Mesothelial cell of epicardium (in vitro differentiated cells): ENCODE measurements at regions not wholly inside any gene's neighbourhood (a gene's known extent, or its start where the extent isn't known, plus 50 kb on each side); places are given as distances from the start of the nearest gene placed in this dataset.

Experiments
- DNase-seq, 2 experiments: peaks; one replicate each; pipeline ENCODE4 v3.0.0; 2021; ENCODE audit warnings: low spot score in 2 of 2; ENCODE audit not compliant: unreplicated experiment in 2 of 2
- H3K27ac Mint-ChIP-seq: 2 replicates; pipeline ENCODE4 v1.8.0; 2021; ENCODE audit warnings: mixed read lengths
- H3K27me3 Mint-ChIP-seq: 2 replicates; pipeline ENCODE4 v1.8.0; 2021; ENCODE audit warnings: low read depth, mixed read lengths
- H3K36me3 Mint-ChIP-seq: 2 replicates; pipeline ENCODE4 v1.8.0; 2021; ENCODE audit warnings: mixed read lengths
- H3K4me1 Mint-ChIP-seq: 2 replicates; pipeline ENCODE4 v1.8.0; 2021; ENCODE audit warnings: mixed read lengths
- H3K4me3 Mint-ChIP-seq: 2 replicates; pipeline ENCODE4 v1.8.0; 2021; ENCODE audit warnings: mild to moderate bottlenecking, moderate library complexity, mixed read lengths
- H3K9me3 Mint-ChIP-seq: 2 replicates; pipeline ENCODE4 v1.8.0; 2021; ENCODE audit warnings: mixed read lengths
- TF ChIP-seq, protein P1 (sequence below): fragments of 200-600 bp; sonication (generic); IDR thresholded peaks from one replicate; pipeline ENCODE4 v1.5.0; 2021; ENCODE audit warnings: antibody characterized with exemption; ENCODE audit not compliant: unreplicated experiment

DNA sequence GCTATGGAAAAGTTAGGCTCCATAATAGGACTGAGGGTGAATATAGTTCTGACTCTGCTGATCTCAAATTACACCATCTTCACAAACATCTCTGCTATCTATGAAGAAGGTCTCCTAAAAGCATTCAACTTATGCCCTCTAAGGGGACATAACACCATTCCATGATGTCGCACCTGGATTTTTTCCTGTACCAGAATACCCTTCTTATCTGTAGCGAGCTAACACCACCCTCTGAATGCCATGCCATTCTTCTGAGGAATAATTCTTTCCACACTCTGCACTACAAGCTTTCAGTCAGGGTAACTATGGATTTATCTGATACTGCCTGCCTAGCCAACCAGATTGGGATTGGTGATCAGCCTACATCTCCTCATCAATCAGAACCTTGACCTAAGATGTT is 203.8 kb downstream of the PTPRC start:
- TF ChIP-seq, protein P1, sequence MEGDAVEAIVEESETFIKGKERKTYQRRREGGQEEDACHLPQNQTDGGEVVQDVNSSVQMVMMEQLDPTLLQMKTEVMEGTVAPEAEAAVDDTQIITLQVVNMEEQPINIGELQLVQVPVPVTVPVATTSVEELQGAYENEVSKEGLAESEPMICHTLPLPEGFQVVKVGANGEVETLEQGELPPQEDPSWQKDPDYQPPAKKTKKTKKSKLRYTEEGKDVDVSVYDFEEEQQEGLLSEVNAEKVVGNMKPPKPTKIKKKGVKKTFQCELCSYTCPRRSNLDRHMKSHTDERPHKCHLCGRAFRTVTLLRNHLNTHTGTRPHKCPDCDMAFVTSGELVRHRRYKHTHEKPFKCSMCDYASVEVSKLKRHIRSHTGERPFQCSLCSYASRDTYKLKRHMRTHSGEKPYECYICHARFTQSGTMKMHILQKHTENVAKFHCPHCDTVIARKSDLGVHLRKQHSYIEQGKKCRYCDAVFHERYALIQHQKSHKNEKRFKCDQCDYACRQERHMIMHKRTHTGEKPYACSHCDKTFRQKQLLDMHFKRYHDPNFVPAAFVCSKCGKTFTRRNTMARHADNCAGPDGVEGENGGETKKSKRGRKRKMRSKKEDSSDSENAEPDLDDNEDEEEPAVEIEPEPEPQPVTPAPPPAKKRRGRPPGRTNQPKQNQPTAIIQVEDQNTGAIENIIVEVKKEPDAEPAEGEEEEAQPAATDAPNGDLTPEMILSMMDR, result no peak
- Mint-ChIP-seq H3K27ac (no peak overlapping the region), H3K36me3 (peaks cover 35% of the 10 kb centered on the region), H3K9me3 (peaks cover 11% of the 10 kb centered on the region), H3K4me3 (no peak overlapping the region), H3K27me3 (no peaks in the 10 kb centered on the region), H3K4me1 (peaks cover 3% of the 10 kb centered on the region)
- no peak for DNase-seq

DNA sequence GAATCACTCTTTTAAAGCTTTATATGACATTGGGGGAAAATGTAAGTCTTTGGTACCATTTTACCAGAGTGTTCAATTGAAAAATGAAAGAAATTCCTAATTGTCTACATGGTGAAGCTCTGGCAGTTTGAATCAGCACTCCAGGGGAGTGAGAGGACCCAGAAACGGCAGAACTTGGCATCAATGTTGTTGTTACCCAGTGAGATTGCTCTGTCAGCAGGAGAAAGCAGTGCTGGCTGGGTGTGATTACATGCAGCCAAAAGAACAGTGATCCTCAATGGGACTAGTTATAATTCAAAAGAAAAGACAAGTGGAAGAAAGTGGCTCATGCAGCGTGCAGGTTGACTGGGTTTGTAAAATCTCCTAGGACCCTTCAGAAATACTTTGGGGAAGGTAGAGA is 206.4 kb downstream of the PTPRC start:
- Mint-ChIP-seq H3K4me1 (peaks cover 19% of the 10 kb centered on the region), H3K9me3 (peaks cover 11% of the 10 kb centered on the region), H3K36me3 (peaks cover 38% of the 10 kb centered on the region), H3K27ac (no peak overlapping the region), H3K4me3 (no peak overlapping the region), H3K27me3 (no peaks in the 10 kb centered on the region)
- no peak for DNase-seq
- TF ChIP-seq, protein P1, result no peak

DNA sequence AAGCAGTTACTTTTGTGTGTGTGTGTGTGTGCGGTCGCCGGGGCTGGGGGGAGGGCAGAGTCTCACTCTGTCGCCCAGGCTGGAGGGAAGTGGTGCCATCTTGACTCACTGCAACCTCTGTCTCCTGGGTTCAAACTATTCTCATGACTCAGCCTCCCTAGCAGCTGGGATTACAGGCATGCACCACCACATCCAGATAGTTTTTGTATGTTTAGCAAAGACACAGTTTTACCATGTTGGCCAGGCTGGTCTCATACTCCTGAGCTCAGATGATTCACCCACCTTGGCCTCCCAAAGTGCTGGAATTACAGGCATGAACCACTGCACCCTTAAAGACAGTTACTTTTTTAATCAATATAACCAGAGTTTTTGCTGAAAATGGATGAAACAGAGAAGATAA is 207.0 kb downstream of the PTPRC start:
- no peaks in the 10 kb centered on the region for H3K27me3 Mint-ChIP-seq
- H3K27ac Mint-ChIP-seq, result no peak overlapping the region
- peaks cover 38% of the 10 kb centered on the region for H3K36me3 Mint-ChIP-seq
- peaks cover 19% of the 10 kb centered on the region for H3K4me1 Mint-ChIP-seq
- TF ChIP-seq, protein P1, result no peak
- H3K9me3 Mint-ChIP-seq, result peaks cover 11% of the 10 kb centered on the region
- no peak overlapping the region for H3K4me3 Mint-ChIP-seq
- no peak for DNase-seq

DNA sequence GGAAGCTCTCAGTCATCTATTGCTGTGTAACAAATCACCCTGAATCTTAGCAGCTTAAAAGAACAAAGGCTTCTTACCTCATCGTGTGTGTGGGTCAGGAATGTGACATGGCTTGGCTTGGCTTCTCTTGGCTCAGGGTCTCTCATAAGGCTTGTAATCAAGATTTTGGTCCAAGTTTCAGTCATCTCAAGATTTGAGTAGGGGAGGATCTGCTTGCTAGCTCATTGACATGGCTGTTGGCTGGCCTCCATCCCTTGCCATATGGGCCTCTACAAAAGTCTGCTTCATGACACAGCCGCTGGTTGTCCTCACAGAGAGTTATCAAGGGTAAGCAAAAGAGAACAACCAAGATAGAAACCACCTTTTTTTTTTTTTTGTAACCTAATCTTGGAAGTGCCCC is 207.7 kb downstream of the PTPRC start:
- no peak overlapping the region for H3K27ac Mint-ChIP-seq
- no peaks in the 10 kb centered on the region for H3K27me3 Mint-ChIP-seq
- no peak overlapping the region for H3K4me3 Mint-ChIP-seq
- no peak for DNase-seq
- peaks cover 19% of the 10 kb centered on the region for H3K4me1 Mint-ChIP-seq
- H3K36me3 Mint-ChIP-seq, result peaks cover 35% of the 10 kb centered on the region
- H3K9me3 Mint-ChIP-seq, result peaks cover 11% of the 10 kb centered on the region
- TF ChIP-seq, protein P1, result no peak

DNA sequence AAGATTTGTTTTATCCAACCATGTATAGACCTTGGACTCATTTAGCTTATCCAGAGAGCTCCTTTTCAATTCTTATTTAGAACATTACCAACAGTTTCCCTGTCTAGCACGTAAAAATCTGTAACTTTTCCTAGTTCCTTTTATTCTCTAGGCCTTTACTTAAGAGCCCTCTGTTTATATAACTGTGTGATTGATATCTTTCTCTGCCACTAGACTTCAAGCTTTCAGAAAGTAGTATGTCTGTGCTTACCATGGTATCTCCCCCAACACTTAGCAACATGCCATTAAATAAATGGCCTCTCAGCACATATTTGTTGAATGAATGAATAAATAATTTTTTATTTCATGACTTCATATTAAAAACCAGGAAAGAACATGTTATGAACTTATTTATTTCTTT is 209.4 kb downstream of the PTPRC start:
- Mint-ChIP-seq H3K27me3 (no peaks in the 10 kb centered on the region), H3K9me3 (peaks cover 15% of the 10 kb centered on the region), H3K4me1 (peaks cover 19% of the 10 kb centered on the region), H3K27ac (peak overlapping the region; percentile 86), H3K36me3 (peaks cover 38% of the 10 kb centered on the region), H3K4me3 (no peak overlapping the region)
- no peak for DNase-seq
- TF ChIP-seq, protein P1, result no peak

DNA sequence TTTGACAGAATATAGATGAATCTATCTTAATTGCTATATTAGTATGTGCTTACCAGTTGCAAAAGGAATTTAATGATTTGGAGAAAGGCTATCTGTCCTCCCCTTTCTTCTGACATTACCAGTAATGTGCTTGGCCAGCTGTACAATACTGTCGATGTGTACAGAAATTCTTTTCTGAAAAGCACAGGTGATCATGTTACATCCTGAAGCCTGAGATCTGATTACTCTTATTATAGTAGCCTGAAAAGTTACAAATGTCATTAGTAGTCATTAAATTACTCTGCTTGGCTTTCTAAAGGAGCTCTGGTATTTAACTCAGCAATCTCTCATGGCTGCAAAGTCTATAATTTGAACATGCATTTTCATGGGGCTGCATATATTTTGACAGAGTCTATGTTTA is 209.8 kb downstream of the PTPRC start:
- Mint-ChIP-seq H3K9me3 (peaks cover 16% of the 10 kb centered on the region), H3K4me3 (no peak overlapping the region), H3K27ac (peak overlapping the region; percentile 88), H3K36me3 (peaks cover 39% of the 10 kb centered on the region), H3K27me3 (no peaks in the 10 kb centered on the region), H3K4me1 (peaks cover 19% of the 10 kb centered on the region)
- DNase-seq, result no peak
- TF ChIP-seq, protein P1, result no peak
